ENCODE measurements at regions not wholly inside any gene's neighbourhood (a gene's known extent, or its start where the extent isn't known, plus 50 kb on each side); places are given as distances from the start of the nearest gene placed in this dataset.

- no peak for DNase-seq
Observed at GRCh38 chr4:53682908-53683307, 91.6 kb upstream of the LNX1 start.

DNA sequence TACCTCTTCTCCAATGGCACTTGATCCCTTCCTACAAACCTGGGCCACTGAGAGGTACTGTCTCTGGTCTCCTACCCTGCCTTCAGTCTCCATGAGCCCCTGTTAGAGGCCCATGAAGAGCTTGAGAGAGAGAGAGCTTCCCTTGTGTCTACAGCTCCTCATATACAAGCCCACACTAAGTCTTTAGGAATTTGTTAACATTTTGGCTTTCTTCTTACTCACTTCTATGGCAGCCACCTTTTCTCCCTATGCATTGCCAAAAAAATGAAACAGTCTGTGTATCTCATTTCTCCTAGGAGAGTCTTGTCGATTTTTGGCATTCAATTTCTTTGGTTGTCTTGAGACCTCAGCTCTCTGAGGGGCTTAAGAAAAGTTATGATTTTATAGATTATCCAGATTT is 90.9 kb upstream of the LNX1 start:
- no peak for DNase-seq

- no peak for DNase-seq
Observed at GRCh38 chr4:53680598-53680997, 89.3 kb upstream of the LNX1 start.

GRCh38 chr4:53680168-53680567 is 88.9 kb upstream of the LNX1 start:
- no peak for DNase-seq

DNA sequence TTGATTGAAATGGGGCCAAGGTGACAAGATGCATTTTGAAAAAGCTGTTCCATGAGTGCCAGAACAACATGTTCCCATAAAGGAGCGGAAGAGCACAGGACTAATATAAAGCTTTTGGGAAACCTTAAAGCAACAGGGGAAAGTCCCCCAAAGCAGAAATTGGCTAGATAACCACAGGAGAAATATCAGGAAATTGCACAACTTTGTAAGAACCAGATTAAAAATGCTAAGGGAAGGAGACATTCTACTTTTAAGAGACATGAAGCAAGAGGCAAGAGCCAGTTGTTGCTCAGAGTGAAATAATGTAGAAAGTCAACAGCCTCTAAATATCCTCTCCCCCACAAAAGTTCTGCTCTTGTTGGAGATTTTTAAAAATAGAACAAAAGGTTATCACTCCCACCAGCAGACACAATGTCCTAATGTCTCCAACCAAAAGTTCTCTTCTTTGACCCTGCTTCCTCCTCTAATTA is 85.2 kb upstream of the LNX1 start:
- no peak for DNase-seq

GRCh38 chr4:53674903-53675302 is 83.6 kb upstream of the LNX1 start:
- DNase-seq: no peak

GRCh38 chr4:53672873-53673272 is 81.6 kb upstream of the LNX1 start:
- no peak for DNase-seq

GRCh38 chr4:53671757-53672156 is 80.5 kb upstream of the LNX1 start:
- peak; percentile 89 for DNase-seq

DNA sequence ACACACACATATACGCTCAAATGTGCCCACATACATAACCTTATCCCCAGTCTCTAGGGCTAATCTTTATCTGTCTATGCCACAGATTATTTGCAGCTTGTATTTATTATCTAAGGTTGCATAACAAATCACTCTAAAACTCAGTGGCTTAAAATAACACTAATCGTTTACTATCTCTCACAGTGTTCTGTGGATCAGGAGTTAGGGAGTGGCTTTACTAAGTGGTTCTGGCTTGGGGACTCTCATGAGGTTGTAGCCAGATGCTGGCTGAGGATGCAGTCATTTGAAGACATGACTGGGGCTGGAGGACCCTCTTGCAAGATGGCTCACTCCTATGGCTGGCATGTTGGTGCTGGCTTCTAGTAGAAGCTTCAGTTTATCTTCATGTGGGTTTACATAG is 68.5 kb upstream of the LNX1 start:
- no peak for DNase-seq

DNA sequence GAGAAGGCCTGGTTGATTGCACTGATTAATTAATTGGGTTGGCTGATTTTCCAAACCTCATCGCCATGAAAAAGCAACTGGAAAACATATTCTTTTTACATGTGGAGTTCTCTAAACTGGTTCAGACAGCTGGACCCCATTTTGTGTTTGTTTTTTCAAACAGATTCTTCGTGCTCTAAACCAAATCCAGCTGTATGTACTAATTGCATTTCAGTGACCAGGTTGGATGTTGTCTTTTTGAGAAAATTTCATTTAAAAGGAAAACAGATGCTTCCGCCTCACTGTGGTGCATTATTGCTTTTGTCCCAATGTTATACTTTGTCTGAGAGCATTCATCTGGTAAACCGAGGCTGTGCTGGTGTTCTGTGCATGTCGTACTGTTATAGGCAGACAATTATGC is 67.8 kb upstream of the LNX1 start:
- DNase-seq: no peak

DNA sequence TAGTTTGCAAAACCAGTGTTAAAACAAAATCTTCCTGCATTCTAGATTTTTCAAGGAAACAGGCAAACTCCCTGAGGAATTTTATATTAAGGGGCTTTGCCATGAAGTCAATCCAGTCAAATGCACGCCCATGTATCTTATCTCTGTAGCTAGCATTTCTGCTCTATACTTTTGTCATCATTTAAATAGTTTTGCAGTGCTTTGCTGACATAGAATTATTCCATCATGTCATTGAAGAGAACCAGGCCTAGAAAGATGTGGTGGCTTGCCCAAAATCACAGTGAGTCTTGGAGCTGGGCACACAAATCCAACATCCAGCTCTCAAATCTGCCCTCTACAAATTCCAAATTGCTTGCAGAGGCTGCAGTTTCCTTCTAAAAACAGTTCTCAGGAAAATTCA is 66.7 kb upstream of the LNX1 start:
- DNase-seq: no peak

DNA sequence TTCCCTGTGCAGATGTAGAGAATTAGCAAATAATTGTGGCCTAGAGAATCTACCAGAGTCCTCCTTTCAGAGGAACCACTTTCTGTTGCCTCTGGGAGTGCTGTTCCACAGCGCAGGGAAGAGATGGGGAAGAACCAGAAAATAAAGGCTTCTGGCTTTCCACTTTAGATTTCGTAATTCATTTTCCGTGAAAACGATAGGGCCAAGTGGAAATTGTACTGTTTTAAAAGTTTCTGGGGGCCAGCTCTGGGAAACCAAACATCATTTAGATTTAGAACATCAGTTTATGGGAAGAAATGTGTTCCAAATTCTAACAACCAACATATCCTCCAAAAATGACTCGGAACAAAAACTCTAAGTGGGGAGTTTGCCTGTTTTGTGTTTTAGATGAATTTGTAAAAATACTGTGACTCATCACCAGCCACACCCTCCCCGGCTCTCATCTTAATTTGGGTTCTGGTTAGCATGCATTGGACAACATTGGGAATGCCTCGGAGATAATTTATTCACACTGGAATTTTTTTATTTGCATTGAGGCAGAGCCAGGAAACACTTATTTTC is 65.2 kb upstream of the LNX1 start:
- no peak for DNase-seq

DNA sequence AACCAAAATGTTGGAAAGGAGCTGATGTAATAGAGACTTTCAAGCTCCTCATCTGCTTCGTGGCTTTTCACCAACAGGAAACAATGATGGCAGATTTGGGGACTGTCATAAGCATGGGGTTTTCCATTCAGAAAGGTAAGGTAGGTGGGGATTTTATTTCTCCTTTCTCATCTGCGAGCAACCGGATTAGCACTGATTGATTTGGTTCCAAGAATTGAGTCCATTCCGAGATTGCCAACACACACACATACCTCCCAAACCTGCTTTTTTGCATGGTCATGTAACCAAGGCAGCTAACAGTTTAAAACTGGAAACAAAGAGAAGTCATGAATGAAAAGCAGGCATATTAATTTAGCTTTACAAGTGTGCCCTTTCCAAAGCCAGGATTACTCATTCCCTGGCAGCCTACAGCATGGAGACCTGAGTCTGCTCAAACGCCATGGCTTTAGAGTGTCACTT is 63.0 kb upstream of the LNX1 start:
- peak; percentile 33 for DNase-seq

DNA sequence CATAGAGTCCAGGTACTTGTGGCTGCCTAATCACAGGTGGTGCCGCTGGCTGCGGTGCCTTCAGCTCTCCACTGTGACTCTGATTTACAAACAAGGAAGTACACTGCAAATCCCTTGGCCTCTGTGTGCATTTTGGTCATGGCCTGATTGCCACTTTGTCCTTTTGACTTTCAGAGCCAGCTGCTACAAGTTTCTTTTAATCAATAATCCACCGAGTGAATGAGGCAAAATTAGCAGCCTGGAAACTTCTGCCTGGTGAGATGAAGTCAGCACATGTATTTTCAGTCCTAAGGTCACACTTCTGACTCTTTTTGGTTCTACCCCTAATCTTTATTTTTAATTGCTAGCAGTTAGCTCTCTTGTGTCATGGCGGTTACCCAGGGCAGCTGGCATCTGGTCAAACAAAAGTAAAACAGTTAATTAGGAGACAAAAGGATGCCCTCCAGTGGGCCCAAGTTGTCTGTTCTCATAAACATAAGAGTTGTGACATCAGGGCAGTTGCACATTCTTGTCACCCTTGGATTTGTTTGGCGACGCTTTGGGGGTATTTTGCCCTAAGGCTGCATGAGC is 62.3 kb upstream of the LNX1 start:
- DNase-seq: peak; percentile 96

DNA sequence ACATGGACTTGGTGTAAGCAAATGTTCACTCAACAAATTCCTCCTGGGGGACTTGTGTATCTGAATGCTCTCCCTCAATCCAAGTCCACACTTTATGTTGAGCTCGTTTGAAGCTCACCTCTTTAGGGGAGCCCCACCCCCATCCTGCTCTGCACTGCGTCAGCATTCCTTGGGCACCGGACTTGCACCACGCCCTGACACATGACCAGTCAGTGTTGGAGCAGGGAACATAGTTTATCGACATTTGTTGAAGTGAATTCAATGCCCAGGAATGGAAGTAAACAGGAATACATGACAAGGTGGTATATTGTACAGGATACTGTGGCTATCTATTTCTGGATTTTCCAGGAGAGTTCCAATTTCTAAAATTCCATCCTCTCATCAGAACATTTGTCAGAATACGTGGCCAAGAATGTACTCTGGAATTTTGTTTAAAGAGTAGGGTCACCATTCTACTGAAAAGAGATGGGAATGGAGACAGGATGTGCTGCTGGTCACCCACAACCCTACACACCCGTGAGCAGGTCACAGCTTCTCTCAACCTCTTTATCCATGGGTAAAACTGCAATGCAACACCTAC is 60.0 kb upstream of the LNX1 start:
- no peak for DNase-seq

- DNase-seq: no peak
Observed at GRCh38 chr4:53649357-53649756, 58.1 kb upstream of the LNX1 start.

GRCh38 chr4:53647547-53647946 is 56.3 kb upstream of the LNX1 start:
- no peak for DNase-seq

DNA sequence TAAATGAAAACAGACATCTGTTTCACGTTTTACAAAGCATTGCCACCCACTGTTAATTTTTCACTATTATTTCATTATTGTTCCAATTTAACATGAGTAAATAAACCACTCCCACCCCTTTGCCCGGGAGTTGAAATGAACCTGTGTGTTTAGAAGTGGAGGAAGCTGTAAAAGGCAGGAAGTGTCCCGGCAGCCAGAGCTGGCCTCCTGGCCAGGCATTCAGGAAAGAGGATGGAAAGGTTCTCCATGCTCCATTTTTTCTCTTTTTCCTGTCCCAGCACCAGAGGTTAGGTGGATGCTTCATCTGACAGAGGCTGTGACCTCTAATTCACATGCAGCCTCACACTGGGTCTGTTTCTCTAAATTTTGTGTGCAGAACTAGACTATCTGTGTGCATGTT is 55.5 kb upstream of the LNX1 start:
- DNase-seq: peak; percentile 93

DNA sequence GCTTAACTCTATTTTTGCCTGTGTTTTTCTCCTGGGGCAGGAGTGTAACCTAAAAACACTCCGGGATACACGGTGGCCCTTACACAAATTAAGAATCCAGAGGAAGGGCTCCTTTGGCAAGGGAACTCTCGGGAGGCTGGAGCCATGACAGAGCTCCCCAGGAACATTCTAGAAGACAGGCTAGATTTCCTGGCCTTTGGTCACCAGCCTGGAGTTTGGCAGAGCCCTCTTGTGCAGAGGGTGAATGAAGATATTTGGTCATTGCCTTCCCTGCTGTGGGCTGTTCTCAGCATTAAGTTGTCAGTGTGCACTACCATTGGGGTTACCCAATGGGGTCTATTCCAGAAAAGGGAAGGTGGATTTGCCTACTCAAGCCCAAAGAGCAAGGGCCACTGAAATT is 53.8 kb upstream of the LNX1 start:
- DNase-seq: no peak

DNA sequence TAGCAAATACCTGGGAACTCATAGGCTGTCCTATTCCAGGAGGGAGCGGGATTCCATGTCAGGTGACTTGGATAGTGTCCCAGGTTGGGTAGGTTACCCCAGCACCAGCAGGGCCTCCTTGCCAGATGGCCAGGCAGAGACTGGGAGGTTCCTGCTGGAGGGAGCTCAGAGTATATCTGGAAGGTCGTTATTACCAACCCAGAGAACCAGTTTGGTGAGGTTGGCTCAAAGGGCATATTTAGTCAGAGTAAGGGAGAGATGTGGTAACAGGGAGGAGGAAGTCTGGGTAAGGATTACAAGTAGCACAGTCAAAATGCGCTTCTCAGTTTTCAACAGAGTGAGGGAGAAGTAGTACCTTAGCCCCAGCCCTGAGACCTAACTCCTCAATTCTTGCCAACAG is 53.3 kb upstream of the LNX1 start:
- DNase-seq: no peak
